ENCODE measurements at regions not wholly inside any gene's neighbourhood (a gene's known extent, or its start where the extent isn't known, plus 50 kb on each side); places are given as distances from the start of the nearest gene placed in this dataset.

DNA sequence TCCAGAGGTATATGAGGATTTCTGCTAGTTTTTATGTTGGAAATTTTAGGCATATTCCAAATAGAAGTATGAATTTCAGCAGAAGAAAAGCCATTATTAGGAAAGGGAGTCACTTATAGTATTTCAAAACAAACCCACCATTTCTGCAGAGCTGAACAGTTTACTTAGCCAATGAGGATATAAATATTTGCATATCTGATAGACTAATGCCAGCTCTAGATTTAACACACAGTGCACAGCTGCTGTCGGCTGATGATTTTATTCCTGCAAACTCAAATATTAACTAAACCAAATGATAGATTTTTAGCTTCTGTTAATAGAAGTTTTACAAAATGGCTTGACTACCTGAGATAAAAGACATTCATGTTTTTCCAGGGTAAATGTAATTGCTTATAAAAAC is 375.8 kb upstream of the FANCL start:
- no peak for ATAC-seq
- TF ChIP-seq RARB (CRISPR knock-in tag; IDR thresholded peaks at IDR 0.05) (no peak), ARNTL (CRISPR knock-in tag; IDR thresholded peaks at IDR 0.05; ENCODE audit: borderline replicate concordance, low read depth) (no peak), ESRRG (CRISPR knock-in tag; IDR thresholded peaks at IDR 0.05) (no peak), ZNF565 (CRISPR knock-in tag; conservative IDR thresholded peaks at IDR 0.05; ENCODE audit: low read depth) (no peak)
- TF ChIP-seq, protein P1, sequence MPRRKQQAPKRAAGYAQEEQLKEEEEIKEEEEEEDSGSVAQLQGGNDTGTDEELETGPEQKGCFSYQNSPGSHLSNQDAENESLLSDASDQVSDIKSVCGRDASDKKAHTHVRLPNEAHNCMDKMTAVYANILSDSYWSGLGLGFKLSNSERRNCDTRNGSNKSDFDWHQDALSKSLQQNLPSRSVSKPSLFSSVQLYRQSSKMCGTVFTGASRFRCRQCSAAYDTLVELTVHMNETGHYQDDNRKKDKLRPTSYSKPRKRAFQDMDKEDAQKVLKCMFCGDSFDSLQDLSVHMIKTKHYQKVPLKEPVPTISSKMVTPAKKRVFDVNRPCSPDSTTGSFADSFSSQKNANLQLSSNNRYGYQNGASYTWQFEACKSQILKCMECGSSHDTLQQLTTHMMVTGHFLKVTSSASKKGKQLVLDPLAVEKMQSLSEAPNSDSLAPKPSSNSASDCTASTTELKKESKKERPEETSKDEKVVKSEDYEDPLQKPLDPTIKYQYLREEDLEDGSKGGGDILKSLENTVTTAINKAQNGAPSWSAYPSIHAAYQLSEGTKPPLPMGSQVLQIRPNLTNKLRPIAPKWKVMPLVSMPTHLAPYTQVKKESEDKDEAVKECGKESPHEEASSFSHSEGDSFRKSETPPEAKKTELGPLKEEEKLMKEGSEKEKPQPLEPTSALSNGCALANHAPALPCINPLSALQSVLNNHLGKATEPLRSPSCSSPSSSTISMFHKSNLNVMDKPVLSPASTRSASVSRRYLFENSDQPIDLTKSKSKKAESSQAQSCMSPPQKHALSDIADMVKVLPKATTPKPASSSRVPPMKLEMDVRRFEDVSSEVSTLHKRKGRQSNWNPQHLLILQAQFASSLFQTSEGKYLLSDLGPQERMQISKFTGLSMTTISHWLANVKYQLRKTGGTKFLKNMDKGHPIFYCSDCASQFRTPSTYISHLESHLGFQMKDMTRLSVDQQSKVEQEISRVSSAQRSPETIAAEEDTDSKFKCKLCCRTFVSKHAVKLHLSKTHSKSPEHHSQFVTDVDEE (CRISPR knock-in tag; IDR thresholded peaks at IDR 0.05) = no peak

DNA sequence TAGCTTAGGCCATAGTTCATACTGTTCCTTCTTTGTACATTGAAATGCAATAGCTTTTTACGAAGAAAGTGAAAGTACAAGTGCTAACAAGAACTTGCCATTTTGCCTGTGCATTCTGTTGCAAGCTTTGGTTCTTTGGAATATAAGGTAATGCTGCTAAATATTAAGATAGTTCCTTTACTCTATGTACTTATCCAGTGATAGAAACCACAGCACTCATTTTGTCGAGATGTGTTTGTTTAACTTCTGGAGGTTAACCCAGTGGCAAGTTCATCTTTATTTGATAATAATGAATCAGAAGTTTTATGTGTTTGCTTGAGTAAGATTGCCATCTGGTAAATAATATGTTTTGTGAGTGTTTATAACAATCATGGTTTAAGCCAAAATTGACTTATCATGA is 373.1 kb upstream of the FANCL start:
- no peak for ATAC-seq
- TF ChIP-seq, protein P2, sequence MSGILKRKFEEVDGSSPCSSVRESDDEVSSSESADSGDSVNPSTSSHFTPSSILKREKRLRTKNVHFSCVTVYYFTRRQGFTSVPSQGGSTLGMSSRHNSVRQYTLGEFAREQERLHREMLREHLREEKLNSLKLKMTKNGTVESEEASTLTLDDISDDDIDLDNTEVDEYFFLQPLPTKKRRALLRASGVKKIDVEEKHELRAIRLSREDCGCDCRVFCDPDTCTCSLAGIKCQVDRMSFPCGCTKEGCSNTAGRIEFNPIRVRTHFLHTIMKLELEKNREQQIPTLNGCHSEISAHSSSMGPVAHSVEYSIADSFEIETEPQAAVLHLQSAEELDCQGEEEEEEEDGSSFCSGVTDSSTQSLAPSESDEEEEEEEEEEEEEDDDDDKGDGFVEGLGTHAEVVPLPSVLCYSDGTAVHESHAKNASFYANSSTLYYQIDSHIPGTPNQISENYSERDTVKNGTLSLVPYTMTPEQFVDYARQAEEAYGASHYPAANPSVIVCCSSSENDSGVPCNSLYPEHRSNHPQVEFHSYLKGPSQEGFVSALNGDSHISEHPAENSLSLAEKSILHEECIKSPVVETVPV (CRISPR knock-in tag; IDR thresholded peaks at IDR 0.05) = no peak
- TF ChIP-seq ESRRG (CRISPR knock-in tag; IDR thresholded peaks at IDR 0.05) = no peak
- TF ChIP-seq ARNTL (CRISPR knock-in tag; IDR thresholded peaks at IDR 0.05; ENCODE audit: borderline replicate concordance, low read depth) = no peak
- TF ChIP-seq, protein P3, sequence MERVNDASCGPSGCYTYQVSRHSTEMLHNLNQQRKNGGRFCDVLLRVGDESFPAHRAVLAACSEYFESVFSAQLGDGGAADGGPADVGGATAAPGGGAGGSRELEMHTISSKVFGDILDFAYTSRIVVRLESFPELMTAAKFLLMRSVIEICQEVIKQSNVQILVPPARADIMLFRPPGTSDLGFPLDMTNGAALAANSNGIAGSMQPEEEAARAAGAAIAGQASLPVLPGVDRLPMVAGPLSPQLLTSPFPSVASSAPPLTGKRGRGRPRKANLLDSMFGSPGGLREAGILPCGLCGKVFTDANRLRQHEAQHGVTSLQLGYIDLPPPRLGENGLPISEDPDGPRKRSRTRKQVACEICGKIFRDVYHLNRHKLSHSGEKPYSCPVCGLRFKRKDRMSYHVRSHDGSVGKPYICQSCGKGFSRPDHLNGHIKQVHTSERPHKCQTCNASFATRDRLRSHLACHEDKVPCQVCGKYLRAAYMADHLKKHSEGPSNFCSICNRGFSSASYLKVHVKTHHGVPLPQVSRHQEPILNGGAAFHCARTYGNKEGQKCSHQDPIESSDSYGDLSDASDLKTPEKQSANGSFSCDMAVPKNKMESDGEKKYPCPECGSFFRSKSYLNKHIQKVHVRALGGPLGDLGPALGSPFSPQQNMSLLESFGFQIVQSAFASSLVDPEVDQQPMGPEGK (CRISPR knock-in tag; IDR thresholded peaks at IDR 0.05; ENCODE audit: borderline replicate concordance) = no peak
- TF ChIP-seq, protein P4, sequence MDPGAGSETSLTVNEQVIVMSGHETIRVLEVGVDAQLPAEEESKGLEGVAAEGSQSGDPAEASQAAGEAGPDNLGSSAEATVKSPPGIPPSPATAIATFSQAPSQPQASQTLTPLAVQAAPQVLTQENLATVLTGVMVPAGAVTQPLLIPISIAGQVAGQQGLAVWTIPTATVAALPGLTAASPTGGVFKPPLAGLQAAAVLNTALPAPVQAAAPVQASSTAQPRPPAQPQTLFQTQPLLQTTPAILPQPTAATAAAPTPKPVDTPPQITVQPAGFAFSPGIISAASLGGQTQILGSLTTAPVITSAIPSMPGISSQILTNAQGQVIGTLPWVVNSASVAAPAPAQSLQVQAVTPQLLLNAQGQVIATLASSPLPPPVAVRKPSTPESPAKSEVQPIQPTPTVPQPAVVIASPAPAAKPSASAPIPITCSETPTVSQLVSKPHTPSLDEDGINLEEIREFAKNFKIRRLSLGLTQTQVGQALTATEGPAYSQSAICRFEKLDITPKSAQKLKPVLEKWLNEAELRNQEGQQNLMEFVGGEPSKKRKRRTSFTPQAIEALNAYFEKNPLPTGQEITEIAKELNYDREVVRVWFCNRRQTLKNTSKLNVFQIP (CRISPR knock-in tag; IDR thresholded peaks at IDR 0.05; ENCODE audit: borderline replicate concordance, low read depth) = no peak
- no peak for TF ChIP-seq ZNF8 (CRISPR knock-in tag; IDR thresholded peaks at IDR 0.05)

DNA sequence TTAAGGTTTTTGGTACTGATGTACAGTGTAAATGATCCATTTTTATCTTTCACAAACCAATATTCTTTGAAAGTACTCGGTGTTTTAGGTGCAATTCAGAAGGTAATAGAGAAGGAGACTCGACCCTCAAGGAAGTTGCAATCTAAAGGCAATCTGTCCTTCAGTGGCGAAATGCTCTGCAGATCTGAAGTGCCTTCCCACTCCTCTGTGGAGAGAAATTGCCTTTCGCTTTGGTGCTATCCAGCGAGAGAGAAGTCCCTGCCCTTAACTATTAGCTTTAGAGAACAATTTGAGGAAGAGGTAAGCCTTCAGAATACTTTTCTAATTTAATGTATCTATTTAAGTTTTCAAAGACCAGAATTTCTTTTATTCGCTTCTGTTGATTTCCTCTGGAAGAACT is 371.8 kb upstream of the FANCL start:
- TF ChIP-seq ISL1 (CRISPR knock-in tag; IDR thresholded peaks at IDR 0.05) = no peak
- no peak for TF ChIP-seq ZC3H10 (CRISPR knock-in tag; IDR thresholded peaks at IDR 0.05)
- no peak for ATAC-seq

DNA sequence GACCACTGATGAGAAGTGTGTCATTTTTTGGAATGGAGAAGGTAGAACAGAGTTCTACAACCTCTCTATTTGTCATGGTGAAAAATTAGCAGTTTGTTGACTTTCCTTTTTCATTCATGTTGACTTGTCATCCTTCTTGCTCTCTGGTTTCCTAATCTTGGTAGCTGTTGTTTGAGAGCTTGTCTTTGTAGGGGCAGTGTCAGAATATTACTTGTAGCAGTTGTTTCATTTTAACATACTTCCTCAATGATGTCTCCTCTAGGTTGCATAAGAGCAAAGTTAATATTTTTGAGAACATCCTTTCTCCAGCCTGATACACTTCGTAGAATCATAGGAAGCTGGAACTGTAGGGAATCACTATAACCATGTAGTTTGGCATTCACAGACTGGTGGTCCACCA is 368.2 kb upstream of the FANCL start:
- TF ChIP-seq ZFP3 (CRISPR knock-in tag; IDR thresholded peaks at IDR 0.05) (no peak), ZC3H10 (CRISPR knock-in tag; IDR thresholded peaks at IDR 0.05) (no peak), TCF4 (CRISPR knock-in tag; IDR thresholded peaks at IDR 0.05; ENCODE audit: borderline replicate concordance) (no peak), CSDC2 (CRISPR knock-in tag; IDR thresholded peaks at IDR 0.05) (no peak), ISL1 (CRISPR knock-in tag; IDR thresholded peaks at IDR 0.05) (no peak), ZNF70 (CRISPR knock-in tag; IDR thresholded peaks at IDR 0.05) (no peak), ZNF565 (CRISPR knock-in tag; conservative IDR thresholded peaks at IDR 0.05; ENCODE audit: low read depth) (no peak), ESRRG (CRISPR knock-in tag; IDR thresholded peaks at IDR 0.05) (no peak), SNAI2 (CRISPR knock-in tag; IDR thresholded peaks at IDR 0.05) (no peak), ZNF8 (CRISPR knock-in tag; IDR thresholded peaks at IDR 0.05) (no peak), OSR1 (CRISPR knock-in tag; IDR thresholded peaks at IDR 0.05) (no peak), PPARA (CRISPR knock-in tag; IDR thresholded peaks at IDR 0.05; ENCODE audit: borderline replicate concordance) (no peak)
- TF ChIP-seq, protein P3 (CRISPR knock-in tag; IDR thresholded peaks at IDR 0.05; ENCODE audit: borderline replicate concordance) = no peak
- TF ChIP-seq, protein P5, sequence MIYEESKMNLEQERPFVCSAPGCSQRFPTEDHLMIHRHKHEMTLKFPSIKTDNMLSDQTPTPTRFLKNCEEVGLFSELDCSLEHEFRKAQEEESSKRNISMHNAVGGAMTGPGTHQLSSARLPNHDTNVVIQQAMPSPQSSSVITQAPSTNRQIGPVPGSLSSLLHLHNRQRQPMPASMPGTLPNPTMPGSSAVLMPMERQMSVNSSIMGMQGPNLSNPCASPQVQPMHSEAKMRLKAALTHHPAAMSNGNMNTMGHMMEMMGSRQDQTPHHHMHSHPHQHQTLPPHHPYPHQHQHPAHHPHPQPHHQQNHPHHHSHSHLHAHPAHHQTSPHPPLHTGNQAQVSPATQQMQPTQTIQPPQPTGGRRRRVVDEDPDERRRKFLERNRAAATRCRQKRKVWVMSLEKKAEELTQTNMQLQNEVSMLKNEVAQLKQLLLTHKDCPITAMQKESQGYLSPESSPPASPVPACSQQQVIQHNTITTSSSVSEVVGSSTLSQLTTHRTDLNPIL (CRISPR knock-in tag; IDR thresholded peaks at IDR 0.05; ENCODE audit: low read depth) = no peak
- TF ChIP-seq, protein P1 (CRISPR knock-in tag; IDR thresholded peaks at IDR 0.05) = no peak
- TF ChIP-seq, protein P2 (CRISPR knock-in tag; IDR thresholded peaks at IDR 0.05) = no peak
- ATAC-seq = no peak
